Uterus (tissue), 3 donors: ENCODE measurements at regions not wholly inside any gene's neighbourhood (a gene's known extent, or its start where the extent isn't known, plus 50 kb on each side); places are given as distances from the start of the nearest gene placed in this dataset.

Source experiments
- DNase-seq, 2 donors: peaks; one replicate each; pipeline ENCODE4 v3.0.0-alpha.2; 2019 to 2020
- H3K27ac ChIP-seq, 2 donors: fragments of 200-600 bp; sonication (generic); 1 replicate in 1 of 2; 2 replicates in 1 of 2; pipeline ENCODE4 v1.5.1; 2016 to 2018
- H3K27me3 ChIP-seq, 2 donors: fragments of 200-600 bp; sonication (generic); one replicate each; pipeline ENCODE4 v1.5.1; 2018 to 2019; ENCODE audit warnings: control low read depth in 1 of 2
- H3K36me3 ChIP-seq, 2 donors: fragments of 200-600 bp; sonication (generic); one replicate each; pipeline ENCODE4 v1.5.1; 2019; ENCODE audit warnings: control low read depth in 1 of 2
- H3K4me1 ChIP-seq, 2 donors: fragments of 200-600 bp; sonication (generic); one replicate each; pipeline ENCODE4 v1.5.1; 2018 to 2019; ENCODE audit warnings: control low read depth in 1 of 2
- H3K4me3 ChIP-seq, 2 donors: fragments of 200-600 bp; sonication (generic); 1 replicate in 1 of 2; 2 replicates in 1 of 2; pipeline ENCODE4 v1.5.1; 2018 to 2019; ENCODE audit warnings: mild to moderate bottlenecking in 1 of 2
- H3K9me3 ChIP-seq, 2 donors: fragments of 200-600 bp; sonication (generic); one replicate each; pipeline ENCODE4 v1.5.1; 2019; ENCODE audit warnings: control low read depth in 1 of 2
- CTCF ChIP-seq, 4 experiments: fragments of 200-600 bp in 2 of 4; fragments of 450-650 bp in 2 of 4; sonication (generic) in 2 of 4; IDR thresholded peaks; one replicate each; pipeline ENCODE4 v1.5.1; 2016 to 2019; ENCODE audit warnings: antibody characterized with exemption in 4 of 4, mild to moderate bottlenecking in 2 of 4, moderate library complexity in 1 of 4
- POLR2A ChIP-seq, 2 donors: fragments of 450-650 bp; IDR thresholded peaks; one replicate each; pipeline ENCODE4 v1.6.1; 2016; ENCODE audit warnings: antibody characterized with exemption in 2 of 2, mild to moderate bottlenecking in 1 of 2, moderate library complexity in 1 of 2
- intact Hi-C: fragments of 100-400 bp; cut with DNase I; formaldehyde crosslinking; loops from one replicate; pipeline ENCODE4 v1.15.1; 2023; ENCODE audit warnings: low total_unique reads
- donor health status: DM: yes; HTN: yes; CAD: no.

- H3K27me3 ChIP-seq = peaks cover 0 to 13% of the 10 kb centered on the region in 2 donors
- no peak for DNase-seq
- intact Hi-C loops = no loop called here
Measured at GRCh38 chr6:28711788-28712341, 186.2 kb downstream of the GPX5 start.

GRCh38 chr6:28712982-28713381, 187.3 kb downstream of the GPX5 start:
- DNase-seq = no peak
- TF ChIP-seq POLR2A (IDR thresholded peaks at IDR 0.05) (no peak), CTCF (IDR thresholded peaks at IDR 0.05) (no peak)
- no peaks in the 10 kb centered on the region for H3K36me3 ChIP-seq
- intact Hi-C loops = no loop called here
- H3K27me3 ChIP-seq = peaks cover 0 to 10% of the 10 kb centered on the region in 2 donors
- H3K9me3 ChIP-seq = no peaks in the 10 kb centered on the region
- no peak overlapping the region for H3K27ac ChIP-seq
- H3K4me3 ChIP-seq = no peak overlapping the region
- H3K4me1 ChIP-seq = no peaks in the 10 kb centered on the region

More at GRCh38 chr6:28711788-28712341, 186.2 kb downstream of the GPX5 start:
- Histone ChIP-seq H3K36me3 (no peaks in the 10 kb centered on the region), H3K4me3 (no peak overlapping the region), H3K9me3 (no peaks in the 10 kb centered on the region), H3K27ac (no peak overlapping the region), H3K4me1 (no peaks in the 10 kb centered on the region)
- TF ChIP-seq CTCF (IDR thresholded peaks at IDR 0.05) = no peak

- H3K9me3 ChIP-seq = no peaks in the 10 kb centered on the region
- peaks cover 0 to 5% of the 10 kb centered on the region in 2 donors for H3K27me3 ChIP-seq
- no peak overlapping the region for H3K27ac ChIP-seq
- H3K4me1 ChIP-seq = no peaks in the 10 kb centered on the region
- no peaks in the 10 kb centered on the region for H3K36me3 ChIP-seq
- no peak overlapping the region for H3K4me3 ChIP-seq
- TF ChIP-seq CTCF (IDR thresholded peaks at IDR 0.05) (no peak), POLR2A (IDR thresholded peaks at IDR 0.05) (no peak)
- no peak for DNase-seq
- intact Hi-C loops = no loop called here
Measured at GRCh38 chr6:28719275-28719940, 193.7 kb downstream of the GPX5 start.

- TF ChIP-seq CTCF (IDR thresholded peaks at IDR 0.05) = no peak
- no peak for TF ChIP-seq POLR2A (IDR thresholded peaks at IDR 0.05)
- H3K27me3 ChIP-seq = peaks cover 0 to 6% of the 10 kb centered on the region in 2 donors
- no peak for DNase-seq
- H3K36me3 ChIP-seq = no peaks in the 10 kb centered on the region
- no peak overlapping the region for H3K4me3 ChIP-seq
- H3K27ac ChIP-seq = no peak overlapping the region
- H3K4me1 ChIP-seq = no peaks in the 10 kb centered on the region
- intact Hi-C loops = no loop called here
- H3K9me3 ChIP-seq = no peaks in the 10 kb centered on the region
Measured at GRCh38 chr6:28720357-28721231, 194.9 kb downstream of the GPX5 start.

- intact Hi-C loops = no loop called here
- Histone ChIP-seq H3K27me3 (peaks cover 0 to 8% of the 10 kb centered on the region in 2 donors), H3K9me3 (no peaks in the 10 kb centered on the region), H3K36me3 (no peaks in the 10 kb centered on the region), H3K4me1 (no peaks in the 10 kb centered on the region), H3K27ac (no peak overlapping the region), H3K4me3 (no peak overlapping the region)
- no peak for DNase-seq
- TF ChIP-seq CTCF (IDR thresholded peaks at IDR 0.05) (no peak), POLR2A (IDR thresholded peaks at IDR 0.05) (no peak)
Measured at GRCh38 chr6:28721372-28721771, 195.7 kb downstream of the GPX5 start.
